ENCODE measurements at regions not wholly inside any gene's neighbourhood (a gene's known extent, or its start where the extent isn't known, plus 50 kb on each side); places are given as distances from the start of the nearest gene placed in this dataset.

- TF ChIP-seq CTCF (optimal IDR thresholded peaks at IDR 0.05 in 1 of 3, IDR thresholded peaks at IDR 0.05 in 1 of 3, conservative IDR thresholded peaks at IDR 0.05 in 1 of 3; ENCODE audit: extremely low read depth in 1 of 3, insufficient read depth in 2 of 3, low read length in 3 of 3) = no peak
- no peak for TF ChIP-seq EZH2 (IDR thresholded peaks at IDR 0.05; ENCODE audit: low read length)
Measured at GRCh38 chr1:232428786-232429530, 201.0 kb downstream of the SIPA1L2 start.

All from keratinocyte (primary cell).